GM19372 (cell line): ENCODE measurements at regions not wholly inside any gene's neighbourhood (a gene's known extent, or its start where the extent isn't known, plus 50 kb on each side); places are given as distances from the start of the nearest gene placed in this dataset.
"Not testable (repeated sequence)": the region's sequence is repeated elsewhere in the genome, so short reads cannot be mapped to it uniquely, and the experiment has no call there.

Experiments
- ATAC-seq: cut with Tn5 transposase; IDR thresholded peaks from one replicate; pipeline ENCODE4 v1.9.1; 2021; ENCODE audit warnings: mild to moderate bottlenecking, low read depth, moderate library complexity; ENCODE audit not compliant: unreplicated experiment

DNA sequence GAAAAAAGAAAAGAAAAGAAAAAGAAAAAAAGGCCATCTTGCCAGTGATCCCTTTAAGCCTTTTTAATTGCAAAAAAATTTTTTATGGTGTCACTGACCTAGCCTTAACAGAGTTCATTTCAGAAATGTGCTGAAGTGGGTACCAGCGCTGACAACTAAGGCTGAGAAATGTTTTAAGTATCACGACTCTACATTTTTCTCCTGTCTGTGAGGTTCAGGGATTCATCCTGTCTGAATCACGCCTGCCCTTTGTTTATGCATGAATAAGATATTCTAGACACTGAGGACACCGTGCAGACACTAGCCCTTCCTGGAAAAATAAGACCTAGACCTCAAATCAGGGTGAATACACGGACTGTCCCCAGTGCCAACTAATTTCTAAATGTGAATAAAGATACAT lies 154.4 kb upstream of the NOCT start:
- ATAC-seq: no peak

DNA sequence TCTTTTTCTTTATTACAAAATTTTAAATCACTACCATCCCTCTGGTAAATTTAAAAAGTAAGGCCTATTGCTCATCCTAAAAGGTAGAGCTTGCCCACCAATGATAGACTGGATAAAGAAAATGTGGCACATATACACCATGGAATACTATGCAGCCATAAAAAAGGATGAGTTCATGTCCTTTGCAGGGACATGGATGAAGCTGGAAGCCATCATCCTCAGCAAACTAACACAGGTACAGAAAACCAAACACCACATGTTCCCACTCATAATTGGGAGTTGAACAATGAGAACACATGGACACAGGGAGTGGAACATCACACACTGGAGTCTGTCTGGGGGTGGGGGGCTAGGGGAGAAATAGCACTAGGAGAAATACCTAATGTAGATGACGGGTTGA lies 155.2 kb upstream of the NOCT start:
- ATAC-seq: not testable (repeated sequence)

DNA sequence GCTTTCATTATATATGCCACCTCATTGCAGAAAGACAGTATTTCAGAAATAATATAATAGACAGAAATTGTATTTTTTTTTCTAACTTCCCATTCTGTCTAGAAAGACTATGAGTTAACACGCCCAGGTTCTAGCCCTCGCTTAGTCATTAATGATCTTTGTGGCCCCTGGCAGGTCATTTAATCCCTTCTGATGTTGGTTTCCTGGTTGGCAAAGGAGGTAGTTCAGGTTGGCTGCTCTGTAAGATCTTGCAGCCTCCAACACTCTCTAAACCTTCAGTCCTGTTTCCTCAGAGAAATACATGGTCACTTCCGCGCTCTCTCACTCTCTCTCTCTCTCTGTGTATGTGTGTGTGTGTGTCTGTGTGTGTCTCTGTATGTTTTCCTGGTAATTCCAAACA lies 156.3 kb upstream of the NOCT start:
- ATAC-seq: no peak

DNA sequence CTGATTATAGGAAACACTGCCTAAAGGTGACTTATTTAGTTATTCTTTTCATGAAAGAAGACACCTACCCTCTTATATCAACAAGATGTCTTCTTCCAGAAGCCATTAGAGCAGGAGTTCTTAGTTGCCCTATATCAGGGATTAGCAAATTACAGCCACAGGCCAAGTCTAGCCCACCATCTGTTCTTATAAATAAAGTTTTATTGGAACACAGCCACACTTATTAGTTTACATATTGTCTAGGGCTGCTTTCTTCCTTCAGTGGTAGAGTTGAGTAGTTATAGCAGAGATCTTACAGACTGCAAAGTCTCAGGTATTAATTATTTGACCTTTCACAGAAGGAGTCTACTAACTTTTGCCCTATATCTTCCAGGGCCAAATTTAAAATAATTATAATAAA lies 157.2 kb upstream of the NOCT start:
- ATAC-seq: no peak

DNA sequence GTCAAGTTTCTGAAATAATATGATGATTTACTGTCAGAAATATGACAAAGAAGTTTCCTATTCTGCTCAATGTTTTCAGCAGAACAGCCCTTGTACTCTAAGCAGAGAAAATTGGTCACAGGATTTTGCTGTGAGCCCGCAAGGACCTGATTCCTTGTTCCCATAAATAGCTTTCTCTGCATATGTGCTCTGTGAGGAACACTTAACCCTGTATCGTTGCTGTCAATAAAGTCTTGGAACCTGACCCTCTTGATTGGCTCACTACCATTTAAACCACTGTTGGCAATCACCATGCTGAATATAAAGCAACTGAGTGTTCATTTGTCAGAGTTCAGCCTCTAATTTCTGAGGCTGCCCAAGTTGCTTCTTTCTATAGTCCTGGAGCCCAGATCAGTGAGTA lies 158.2 kb upstream of the NOCT start:
- ATAC-seq: no peak

- no peak for ATAC-seq
Measured at GRCh38 chr4:138852681-138853080, 162.9 kb upstream of the NOCT start.

DNA sequence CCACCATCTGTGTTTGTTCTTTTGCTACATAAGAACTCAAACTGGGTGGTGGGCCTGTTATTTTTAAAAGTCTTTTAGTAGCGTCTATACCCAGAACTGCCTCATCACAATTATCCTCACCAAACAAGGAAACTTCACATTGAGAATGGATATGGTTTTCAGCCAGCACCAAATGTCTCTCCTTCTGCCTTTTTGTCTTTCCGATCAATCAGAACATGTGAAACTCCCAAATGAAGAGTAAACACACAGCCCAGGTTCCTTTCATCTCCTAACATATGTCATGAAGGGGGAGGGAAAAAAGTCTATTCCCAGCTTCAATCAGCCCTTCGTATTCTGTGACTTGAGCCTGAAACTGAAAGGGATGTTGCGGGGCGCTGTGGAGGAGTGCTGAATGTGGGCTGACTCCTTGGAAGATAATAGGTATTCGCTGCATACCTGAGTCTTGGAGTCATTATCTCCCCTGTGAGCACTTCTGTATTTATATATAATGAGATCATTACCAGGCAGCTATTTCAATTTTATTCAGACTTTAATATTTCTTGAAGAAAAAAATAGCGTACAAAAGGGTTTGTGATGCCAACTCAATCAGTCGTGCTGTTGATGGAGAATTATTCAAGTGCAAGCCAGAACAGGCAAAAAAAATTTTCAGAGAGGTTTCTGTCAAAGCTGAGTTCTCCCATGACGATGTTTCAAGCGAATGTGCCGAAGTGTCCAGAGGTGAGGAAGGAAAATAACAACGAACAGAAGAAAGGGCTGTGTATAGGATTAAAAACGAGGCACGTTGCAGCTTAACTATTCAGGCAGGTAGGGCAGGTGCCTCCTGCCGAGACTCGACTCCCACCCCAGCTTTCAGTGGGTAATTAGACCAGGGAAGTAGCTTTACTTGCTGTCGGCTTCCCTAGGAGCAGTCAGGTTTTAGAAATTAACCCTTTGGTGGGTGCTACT lies 163.9 kb upstream of the NOCT start:
- no peak for ATAC-seq

DNA sequence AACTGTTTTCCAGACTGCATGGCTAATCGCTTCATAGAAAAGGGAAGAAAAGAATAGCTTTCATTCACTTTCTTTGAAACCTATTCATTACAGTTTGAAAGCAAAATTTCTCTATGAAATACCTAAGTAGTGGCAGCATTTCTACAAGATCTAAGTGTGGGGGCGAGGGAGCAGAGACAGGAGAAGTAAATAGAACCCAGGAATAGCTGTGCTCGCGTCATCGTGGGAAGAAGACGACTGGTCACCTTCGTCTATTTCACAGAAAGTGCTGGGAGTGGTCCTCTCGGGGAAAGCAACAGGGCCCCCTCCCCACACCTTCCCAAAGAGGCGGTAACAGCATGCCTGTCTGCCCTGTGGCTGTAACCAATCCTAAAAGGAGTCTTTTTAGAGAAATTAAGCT lies 169.9 kb upstream of the NOCT start:
- no peak for ATAC-seq

DNA sequence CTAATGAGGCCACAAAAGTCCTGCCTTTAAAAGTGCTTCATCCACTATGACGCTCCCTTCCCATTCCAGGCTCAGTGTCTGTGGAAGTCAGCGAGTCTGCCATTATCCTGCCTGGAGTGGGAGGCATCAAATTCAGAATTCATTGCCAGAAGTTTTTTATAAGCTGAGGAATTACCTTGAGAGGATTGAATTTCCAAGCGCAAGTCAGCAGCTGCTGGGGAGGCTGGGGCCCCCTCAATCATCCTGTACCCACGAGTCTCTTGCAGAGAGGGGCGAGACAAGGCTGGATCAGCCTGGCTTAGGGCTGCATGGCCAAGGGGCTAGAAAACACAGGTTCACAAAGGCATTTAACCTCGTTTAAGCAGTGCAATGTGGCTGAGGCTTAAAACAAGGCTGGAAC lies 170.5 kb upstream of the NOCT start:
- ATAC-seq: no peak

DNA sequence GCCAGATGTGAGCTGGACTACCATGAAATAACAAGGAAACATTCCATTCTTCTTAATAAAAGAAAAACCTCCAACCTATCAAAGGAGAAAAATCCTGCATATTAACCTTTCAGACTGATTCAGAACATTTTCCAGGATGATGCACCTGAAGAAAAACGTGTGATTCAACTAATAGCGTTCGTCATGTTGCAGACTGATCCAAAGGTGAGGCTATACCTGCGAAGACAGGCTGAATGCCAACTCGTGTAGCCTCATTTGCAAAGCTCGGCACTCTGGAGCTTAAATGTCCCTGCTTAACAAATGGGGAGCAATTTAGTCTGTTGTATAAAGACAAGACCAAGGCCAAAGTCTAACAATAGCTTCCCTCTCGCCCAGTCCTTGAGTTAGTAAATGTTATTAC lies 172.0 kb upstream of the NOCT start:
- ATAC-seq: no peak

GRCh38 chr4:138841343-138841742 lies 174.2 kb upstream of the NOCT start:
- ATAC-seq: no peak

GRCh38 chr4:138838251-138838650 lies 177.3 kb upstream of the NOCT start:
- ATAC-seq: no peak

DNA sequence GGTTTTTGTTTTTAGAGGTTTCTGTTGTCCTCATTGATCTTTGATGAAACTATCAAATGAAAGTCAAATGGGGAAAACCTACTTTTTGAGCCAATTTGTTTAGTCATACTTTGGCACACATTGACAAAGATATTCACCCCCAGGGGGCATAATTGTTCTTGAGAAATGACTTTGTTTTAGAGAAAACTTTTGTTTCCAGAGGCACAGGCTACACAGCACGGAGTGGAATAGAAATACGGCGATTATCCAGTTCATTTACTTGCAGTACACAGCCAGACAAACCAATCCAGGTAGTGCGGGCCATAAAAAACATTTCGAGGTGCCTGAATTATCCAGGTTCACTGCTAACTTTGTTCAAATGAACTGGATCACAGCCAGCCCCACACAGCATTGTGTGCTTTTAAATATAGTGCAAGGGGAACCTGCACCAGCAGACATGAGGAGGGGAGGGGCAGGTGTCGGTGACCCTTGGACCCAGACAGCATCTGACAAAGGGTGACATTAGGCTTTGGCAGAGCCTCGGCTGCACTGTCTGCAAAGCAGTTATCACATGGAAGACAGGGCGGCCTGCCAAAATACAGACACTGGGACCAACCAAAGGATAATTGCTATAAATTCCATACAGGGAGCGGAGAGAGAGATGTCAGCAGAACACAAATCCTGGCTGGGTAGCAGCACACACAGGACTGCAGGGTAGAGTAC lies 179.6 kb upstream of the NOCT start:
- no peak for ATAC-seq

DNA sequence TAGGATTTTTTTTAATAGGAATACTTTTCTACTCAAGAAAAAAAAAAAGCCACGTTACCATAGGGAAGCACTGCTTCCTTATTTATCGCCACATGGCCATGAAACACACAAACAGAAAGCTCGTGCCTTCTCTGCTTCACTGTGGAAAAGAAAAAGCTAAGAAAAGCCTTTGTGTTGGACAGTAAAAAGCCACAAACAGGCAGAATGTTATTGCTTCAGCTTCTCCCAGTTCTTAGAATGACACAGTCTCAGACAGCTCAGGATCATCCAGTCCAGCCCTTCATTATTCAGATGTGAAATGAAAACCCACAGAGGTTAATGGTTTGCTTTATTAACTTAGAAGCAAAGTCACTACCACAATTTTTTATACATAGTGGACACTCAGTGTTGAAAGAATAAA lies 181.6 kb upstream of the NOCT start:
- ATAC-seq: no peak

DNA sequence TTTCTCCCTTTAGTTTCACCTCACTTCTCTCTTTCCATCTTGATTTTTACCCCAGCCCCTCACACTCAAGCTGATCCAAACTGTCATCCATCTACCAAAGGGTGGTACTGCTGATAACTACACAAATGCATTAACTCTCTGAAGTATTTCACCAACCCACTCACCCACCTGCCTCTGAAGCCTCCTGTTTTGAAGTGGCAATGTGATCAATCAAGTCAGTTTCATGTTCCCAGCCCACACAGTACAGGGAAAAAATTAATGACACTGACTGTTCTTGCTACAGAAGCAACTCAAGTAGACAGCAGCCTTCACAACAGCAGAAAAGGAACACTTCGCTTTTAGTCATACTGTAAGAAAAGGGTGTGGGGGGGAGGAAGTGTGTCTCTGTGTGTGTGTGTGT lies 183.0 kb upstream of the NOCT start:
- ATAC-seq: no peak

DNA sequence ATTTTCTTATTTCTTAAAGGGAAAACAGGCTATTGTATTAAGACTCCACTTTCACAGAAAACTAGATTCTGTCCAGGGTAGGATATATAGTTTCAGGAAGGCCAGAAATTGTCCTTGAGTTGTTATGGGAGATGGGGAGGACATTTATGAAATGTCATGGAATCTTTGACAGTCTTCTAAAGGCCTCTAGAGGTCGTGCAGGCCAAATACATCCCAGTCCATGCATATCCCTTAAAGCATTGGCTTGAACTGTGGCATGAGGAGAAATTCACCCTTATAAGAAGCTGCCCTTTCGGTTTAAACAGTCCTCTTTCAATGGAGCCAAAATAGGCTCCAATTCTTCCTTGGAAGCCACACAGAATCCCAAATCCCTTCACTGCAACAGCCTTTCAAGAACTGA lies 183.6 kb upstream of the NOCT start:
- ATAC-seq: no peak

GRCh38 chr4:138828926-138829325 lies 186.7 kb upstream of the NOCT start:
- ATAC-seq: no peak

DNA sequence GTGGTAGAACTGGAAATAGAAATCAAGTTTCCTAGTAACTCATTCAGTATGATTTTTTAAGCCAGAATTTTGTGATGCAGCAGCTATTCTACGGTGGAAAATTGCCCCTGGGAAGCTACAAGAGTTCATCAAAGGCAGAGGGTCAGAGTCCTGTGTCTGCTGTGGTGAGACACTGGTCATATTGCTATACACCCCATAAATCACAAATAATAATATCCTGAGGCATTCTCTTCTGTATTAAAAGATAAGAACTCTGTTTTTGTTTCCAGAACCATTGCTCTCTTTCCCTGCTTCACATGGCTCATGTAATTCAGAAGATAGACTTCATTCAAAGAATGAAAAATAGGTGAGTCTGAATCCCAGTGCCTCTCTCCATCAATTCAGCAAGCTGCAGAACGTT lies 188.8 kb upstream of the NOCT start:
- no peak for ATAC-seq

- no peak for ATAC-seq
Measured at GRCh38 chr4:138826322-138826721, 189.3 kb upstream of the NOCT start.

DNA sequence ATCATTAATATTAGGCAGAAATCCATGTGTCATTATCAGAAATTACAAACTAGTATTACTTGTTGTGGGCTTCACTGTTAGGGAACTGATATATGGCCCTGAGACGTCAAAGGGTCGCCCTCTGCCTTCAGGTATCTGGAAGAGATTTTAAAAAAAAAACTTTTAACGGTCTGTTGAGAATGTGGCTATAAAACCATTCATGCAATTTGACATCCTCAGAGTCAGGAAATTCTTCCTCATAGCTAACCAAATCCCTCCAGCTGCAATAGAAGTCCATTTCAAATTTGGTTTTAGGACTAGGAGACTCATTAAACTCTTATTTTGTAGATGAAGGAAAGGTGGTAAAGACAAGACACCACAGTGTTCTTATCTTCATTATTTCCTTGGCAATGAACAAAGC lies 194.2 kb upstream of the NOCT start:
- ATAC-seq: no peak

DNA sequence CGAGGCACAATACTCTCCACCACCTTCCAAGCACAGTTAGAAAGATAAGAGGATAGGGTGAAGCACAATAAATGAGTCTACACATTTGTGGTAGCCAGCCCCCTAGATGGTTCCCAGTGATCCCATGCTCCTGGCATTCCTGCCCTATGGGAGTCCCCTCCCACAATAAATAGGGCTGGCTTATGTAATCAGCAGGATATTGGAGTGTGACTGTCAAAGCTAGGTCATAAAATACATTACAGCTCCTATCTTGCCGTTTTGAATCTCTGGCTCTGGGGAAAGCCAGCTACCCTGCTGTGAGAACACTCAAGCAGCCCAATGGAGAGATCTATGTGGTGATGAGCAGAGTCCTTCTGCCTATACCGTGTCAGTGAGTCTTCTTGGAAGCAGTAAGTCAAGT lies 198.7 kb upstream of the NOCT start:
- no peak for ATAC-seq

GRCh38 chr4:138815811-138816210 lies 199.8 kb upstream of the NOCT start:
- no peak for ATAC-seq
